SK-N-MC (cell line): ENCODE measurements at regions not wholly inside any gene's neighbourhood (a gene's known extent, or its start where the extent isn't known, plus 50 kb on each side); places are given as distances from the start of the nearest gene placed in this dataset.

ENCODE experiments used
- DNase-seq: peaks from one replicate; pipeline ENCODE4 v3.0.0-alpha.2; 2011; ENCODE audit warnings: low read depth, low spot score
- H3K27ac ChIP-seq: fragments of 200-600 bp; sonication (generic); 2 replicates; pipeline ENCODE4 v1.5.1; 2016; ENCODE audit warnings: mixed run types
- H3K36me3 ChIP-seq: fragments of 200-600 bp; sonication (generic); 2 replicates; pipeline ENCODE4 v1.6.1; 2017; ENCODE audit warnings: antibody characterized with exemption, low read length, mixed read lengths; ENCODE audit not compliant: insufficient read depth
- H3K4me3 ChIP-seq: fragments of 200-600 bp; sonication (generic); 2 replicates; pipeline ENCODE4 v1.5.1; 2016
- H3K9ac ChIP-seq: fragments of 200-600 bp; sonication (generic); 2 replicates; pipeline ENCODE4 v1.8.0; 2017; ENCODE audit warnings: mixed run types, mixed read lengths; ENCODE audit not compliant: insufficient read length
- H3K9me3 ChIP-seq: fragments of 200-600 bp; sonication (generic); 2 replicates; pipeline ENCODE4 v1.6.1; 2017; ENCODE audit warnings: low read depth, mild to moderate bottlenecking, antibody characterized with exemption, low read length, moderate library complexity, mixed read lengths
- EZH2 ChIP-seq: fragments of 200-600 bp; sonication (generic); IDR thresholded peaks from one replicate; pipeline ENCODE4 v1.6.1; 2017; ENCODE audit warnings: antibody characterized with exemption
- FOXP2 ChIP-seq: optimal IDR thresholded peaks from 2 replicates; pipeline ENCODE3; 2011; ENCODE audit warnings: mild to moderate bottlenecking, moderate library complexity; ENCODE audit not compliant: insufficient read depth; ENCODE audit errors: extremely low read length, control extremely low read depth
- POLR2AphosphoS5 ChIP-seq: IDR thresholded peaks from 2 replicates; pipeline ENCODE4 v1.6.1; 2012; ENCODE audit warnings: mild to moderate bottlenecking, low read depth, low read length, borderline replicate concordance

- Histone ChIP-seq H3K4me3 (no peak overlapping the region), H3K27ac (no peak overlapping the region), H3K36me3 (no peaks in the 10 kb centered on the region), H3K9me3 (no peaks in the 10 kb centered on the region), H3K9ac (no peak overlapping the region)
- TF ChIP-seq FOXP2 (no peak), EZH2 (no peak), POLR2AphosphoS5 (no peak)
- DNase-seq = no peak
These were observed 200.2 kb downstream of the KATNAL1 start for GRCh38 chr13:30107121-30107520.

GRCh38 chr13:30105381-30105780 is 202.0 kb downstream of the KATNAL1 start:
- DNase-seq = no peak
- Histone ChIP-seq H3K36me3 (no peaks in the 10 kb centered on the region), H3K9me3 (no peaks in the 10 kb centered on the region), H3K9ac (no peak overlapping the region), H3K4me3 (no peak overlapping the region), H3K27ac (no peak overlapping the region)
- TF ChIP-seq POLR2AphosphoS5 (no peak), EZH2 (no peak), FOXP2 (no peak)

- Histone ChIP-seq H3K4me3 (no peak overlapping the region), H3K9me3 (no peaks in the 10 kb centered on the region), H3K27ac (no peak overlapping the region), H3K36me3 (no peaks in the 10 kb centered on the region), H3K9ac (no peak overlapping the region)
- DNase-seq = no peak
- TF ChIP-seq FOXP2 (no peak), POLR2AphosphoS5 (no peak), EZH2 (no peak)
These were observed 204.1 kb downstream of the KATNAL1 start for GRCh38 chr13:30103161-30103840.

GRCh38 chr13:30100226-30100625 is 207.1 kb downstream of the KATNAL1 start:
- H3K4me3 ChIP-seq = no peak overlapping the region
- no peak overlapping the region for H3K9ac ChIP-seq
- TF ChIP-seq FOXP2 = no peak
- TF ChIP-seq POLR2AphosphoS5 = no peak
- no peak for TF ChIP-seq EZH2
- no peaks in the 10 kb centered on the region for H3K9me3 ChIP-seq
- no peak for DNase-seq
- H3K36me3 ChIP-seq = no peaks in the 10 kb centered on the region
- H3K27ac ChIP-seq = no peak overlapping the region

GRCh38 chr13:30097701-30098100 is 209.7 kb downstream of the KATNAL1 start:
- H3K27ac ChIP-seq = no peak overlapping the region
- no peak for DNase-seq

GRCh38 chr13:30097089-30097488 is 210.3 kb downstream of the KATNAL1 start:
- Histone ChIP-seq H3K9ac (no peak overlapping the region), H3K36me3 (no peaks in the 10 kb centered on the region), H3K9me3 (no peaks in the 10 kb centered on the region), H3K4me3 (no peak overlapping the region), H3K27ac (no peak overlapping the region)
- TF ChIP-seq POLR2AphosphoS5 (no peak), EZH2 (no peak), FOXP2 (no peak)
- DNase-seq = no peak

More at GRCh38 chr13:30097701-30098100, 209.7 kb downstream of the KATNAL1 start:
- TF ChIP-seq EZH2 (no peak), POLR2AphosphoS5 (no peak), FOXP2 (no peak)
- Histone ChIP-seq H3K9ac (no peak overlapping the region), H3K36me3 (no peaks in the 10 kb centered on the region), H3K9me3 (no peaks in the 10 kb centered on the region), H3K4me3 (no peak overlapping the region)

GRCh38 chr13:30094015-30094414 is 213.3 kb downstream of the KATNAL1 start:
- Histone ChIP-seq H3K9ac (no peak overlapping the region), H3K27ac (no peak overlapping the region), H3K9me3 (no peaks in the 10 kb centered on the region), H3K4me3 (no peak overlapping the region), H3K36me3 (no peaks in the 10 kb centered on the region)
- no peak for DNase-seq
- TF ChIP-seq FOXP2 (no peak), POLR2AphosphoS5 (no peak), EZH2 (no peak)

- no peak for TF ChIP-seq FOXP2
- no peak for TF ChIP-seq EZH2
- TF ChIP-seq POLR2AphosphoS5 = no peak
- no peaks in the 10 kb centered on the region for H3K9me3 ChIP-seq
- no peaks in the 10 kb centered on the region for H3K36me3 ChIP-seq
- H3K4me3 ChIP-seq = no peak overlapping the region
- DNase-seq = no peak
- H3K9ac ChIP-seq = no peak overlapping the region
- no peak overlapping the region for H3K27ac ChIP-seq
These were observed 214.1 kb downstream of the KATNAL1 start for GRCh38 chr13:30093236-30093635.

- no peaks in the 10 kb centered on the region for H3K36me3 ChIP-seq
- no peak overlapping the region for H3K9ac ChIP-seq
- no peak overlapping the region for H3K27ac ChIP-seq
- no peak overlapping the region for H3K4me3 ChIP-seq
- H3K9me3 ChIP-seq = no peaks in the 10 kb centered on the region
- DNase-seq = no peak
- TF ChIP-seq EZH2 (no peak), FOXP2 (no peak), POLR2AphosphoS5 (no peak)
These were observed 215.7 kb downstream of the KATNAL1 start for GRCh38 chr13:30091691-30092090.
